Chondrocyte (in vitro differentiated cells): ENCODE measurements at regions not wholly inside any gene's neighbourhood (a gene's known extent, or its start where the extent isn't known, plus 50 kb on each side); places are given as distances from the start of the nearest gene placed in this dataset.

ENCODE experiments used
- DNase-seq: peaks from one replicate; pipeline ENCODE4 v3.0.0; 2021; ENCODE audit warnings: mixed read lengths, low spot score
- H3K27ac Mint-ChIP-seq: one replicate; pipeline ENCODE4 v1.8.0; 2021; ENCODE audit warnings: mild to moderate bottlenecking, moderate library complexity, mixed read lengths; ENCODE audit not compliant: unreplicated experiment
- H3K27me3 Mint-ChIP-seq: 2 replicates; pipeline ENCODE4 v1.8.0; 2021; ENCODE audit warnings: low read depth, mixed read lengths
- H3K36me3 Mint-ChIP-seq: 2 replicates; pipeline ENCODE4 v1.8.0; 2021; ENCODE audit warnings: low read depth, mixed read lengths
- H3K4me1 Mint-ChIP-seq: 2 replicates; pipeline ENCODE4 v1.8.0; 2021; ENCODE audit warnings: low read depth, mild to moderate bottlenecking, mixed read lengths
- H3K4me3 Mint-ChIP-seq: one replicate; pipeline ENCODE4 v1.8.0; 2021; ENCODE audit warnings: mild to moderate bottlenecking, moderate library complexity, mixed read lengths; ENCODE audit not compliant: unreplicated experiment
- H3K9me3 Mint-ChIP-seq: 2 replicates; pipeline ENCODE4 v1.8.0; 2021; ENCODE audit warnings: low read depth, mixed read lengths
- TF ChIP-seq, protein P1 (sequence below): fragments of 200-600 bp; sonication (generic); IDR thresholded peaks from 2 replicates; pipeline ENCODE4 v1.5.0; 2021; ENCODE audit warnings: antibody characterized with exemption, mild to moderate bottlenecking, moderate library complexity

DNA sequence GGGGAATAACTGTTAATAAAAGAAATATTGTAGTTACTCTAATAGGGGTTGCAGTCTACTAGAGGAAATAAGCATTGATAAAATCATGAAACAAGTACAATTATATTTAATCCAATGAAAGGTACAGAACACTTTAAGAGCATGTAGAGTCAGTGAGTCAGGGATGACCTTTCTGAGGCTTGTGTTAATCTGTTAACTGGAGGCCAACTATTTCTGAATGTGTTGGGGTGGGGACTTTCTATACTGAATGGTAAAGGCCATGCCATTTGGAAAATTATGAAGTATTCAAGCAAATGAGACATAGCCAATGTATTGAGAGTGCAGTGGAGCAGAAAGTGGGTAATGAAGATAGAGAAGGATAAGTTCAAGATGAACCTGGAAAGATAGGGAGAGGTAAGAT, 646.2 kb downstream of the ADGRL2 start:
- H3K9me3 Mint-ChIP-seq, result peaks cover 7% of the 10 kb centered on the region
- H3K4me3 Mint-ChIP-seq, result no peak overlapping the region
- no peak for DNase-seq
- TF ChIP-seq, protein P1, sequence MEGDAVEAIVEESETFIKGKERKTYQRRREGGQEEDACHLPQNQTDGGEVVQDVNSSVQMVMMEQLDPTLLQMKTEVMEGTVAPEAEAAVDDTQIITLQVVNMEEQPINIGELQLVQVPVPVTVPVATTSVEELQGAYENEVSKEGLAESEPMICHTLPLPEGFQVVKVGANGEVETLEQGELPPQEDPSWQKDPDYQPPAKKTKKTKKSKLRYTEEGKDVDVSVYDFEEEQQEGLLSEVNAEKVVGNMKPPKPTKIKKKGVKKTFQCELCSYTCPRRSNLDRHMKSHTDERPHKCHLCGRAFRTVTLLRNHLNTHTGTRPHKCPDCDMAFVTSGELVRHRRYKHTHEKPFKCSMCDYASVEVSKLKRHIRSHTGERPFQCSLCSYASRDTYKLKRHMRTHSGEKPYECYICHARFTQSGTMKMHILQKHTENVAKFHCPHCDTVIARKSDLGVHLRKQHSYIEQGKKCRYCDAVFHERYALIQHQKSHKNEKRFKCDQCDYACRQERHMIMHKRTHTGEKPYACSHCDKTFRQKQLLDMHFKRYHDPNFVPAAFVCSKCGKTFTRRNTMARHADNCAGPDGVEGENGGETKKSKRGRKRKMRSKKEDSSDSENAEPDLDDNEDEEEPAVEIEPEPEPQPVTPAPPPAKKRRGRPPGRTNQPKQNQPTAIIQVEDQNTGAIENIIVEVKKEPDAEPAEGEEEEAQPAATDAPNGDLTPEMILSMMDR, result no peak
- H3K27ac Mint-ChIP-seq, result no peak overlapping the region
- no peaks in the 10 kb centered on the region for H3K4me1 Mint-ChIP-seq
- H3K36me3 Mint-ChIP-seq, result peaks cover 2% of the 10 kb centered on the region
- no peaks in the 10 kb centered on the region for H3K27me3 Mint-ChIP-seq

DNA sequence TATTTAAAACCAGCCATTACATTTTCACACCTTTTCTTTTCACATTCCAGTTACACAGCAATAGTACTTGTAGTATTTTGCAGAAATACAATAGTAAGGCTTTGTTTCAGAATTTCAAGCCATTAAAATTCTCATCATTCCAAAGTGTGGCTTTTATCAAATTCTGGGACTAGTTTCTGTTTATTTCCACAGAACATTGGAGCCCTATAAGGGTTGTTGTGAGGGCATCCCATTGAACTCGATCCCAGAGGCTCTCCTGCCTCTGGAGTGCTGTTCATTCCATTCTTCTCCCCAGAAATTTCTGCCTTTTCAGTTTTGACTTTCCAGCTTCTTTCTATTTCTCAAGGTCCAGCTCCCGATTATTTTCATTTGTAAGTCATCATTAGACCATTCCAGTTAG, 645.5 kb downstream of the ADGRL2 start:
- Mint-ChIP-seq H3K4me3 (no peak overlapping the region), H3K36me3 (no peaks in the 10 kb centered on the region), H3K9me3 (no peaks in the 10 kb centered on the region), H3K27ac (no peak overlapping the region), H3K27me3 (no peaks in the 10 kb centered on the region), H3K4me1 (no peaks in the 10 kb centered on the region)
- TF ChIP-seq, protein P1, result no peak
- no peak for DNase-seq

DNA sequence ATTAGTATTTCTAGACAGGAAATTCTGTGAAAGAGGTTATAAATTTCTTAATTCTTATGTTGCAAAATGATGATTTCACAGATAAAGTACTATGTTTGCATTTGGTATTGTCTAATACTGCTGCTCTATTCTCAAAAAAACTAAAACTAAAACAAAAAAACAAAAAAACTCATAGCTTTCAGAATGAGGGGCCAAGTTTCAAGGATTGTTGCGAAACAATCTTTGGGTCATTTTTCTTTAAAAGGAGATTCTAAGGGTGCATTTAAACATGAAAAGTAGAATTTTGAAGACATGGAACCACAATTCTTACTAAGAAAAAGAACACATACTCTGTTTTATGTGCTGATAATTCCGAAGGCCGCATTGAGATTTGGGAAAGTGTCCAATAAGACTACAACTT, 645.1 kb downstream of the ADGRL2 start:
- no peak for DNase-seq
- Mint-ChIP-seq H3K9me3 (no peaks in the 10 kb centered on the region), H3K4me1 (no peaks in the 10 kb centered on the region), H3K36me3 (no peaks in the 10 kb centered on the region), H3K4me3 (no peak overlapping the region), H3K27me3 (no peaks in the 10 kb centered on the region), H3K27ac (no peak overlapping the region)
- TF ChIP-seq, protein P1, result no peak

DNA sequence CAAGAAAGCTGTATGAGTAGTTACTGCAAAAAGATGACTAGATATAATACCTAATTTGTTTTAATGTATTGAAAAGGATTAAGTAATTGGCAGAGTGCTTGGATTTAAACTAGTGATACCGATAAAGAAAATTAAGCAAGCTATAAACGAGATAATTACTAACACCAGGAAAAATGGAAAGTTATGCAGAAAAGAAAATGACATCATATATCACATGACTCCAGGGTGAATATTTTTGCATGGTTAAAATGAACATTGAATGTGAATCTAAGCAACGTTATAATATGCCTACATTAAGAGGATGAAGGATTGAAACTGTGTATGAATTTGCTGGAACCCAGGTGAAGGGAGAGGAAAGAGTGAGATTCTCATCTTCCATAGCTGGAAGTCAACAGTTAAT, 644.4 kb downstream of the ADGRL2 start:
- Mint-ChIP-seq H3K27me3 (no peaks in the 10 kb centered on the region), H3K36me3 (no peaks in the 10 kb centered on the region), H3K9me3 (no peaks in the 10 kb centered on the region), H3K27ac (no peak overlapping the region), H3K4me1 (no peaks in the 10 kb centered on the region), H3K4me3 (no peak overlapping the region)
- DNase-seq, result no peak
- TF ChIP-seq, protein P1, result no peak

DNA sequence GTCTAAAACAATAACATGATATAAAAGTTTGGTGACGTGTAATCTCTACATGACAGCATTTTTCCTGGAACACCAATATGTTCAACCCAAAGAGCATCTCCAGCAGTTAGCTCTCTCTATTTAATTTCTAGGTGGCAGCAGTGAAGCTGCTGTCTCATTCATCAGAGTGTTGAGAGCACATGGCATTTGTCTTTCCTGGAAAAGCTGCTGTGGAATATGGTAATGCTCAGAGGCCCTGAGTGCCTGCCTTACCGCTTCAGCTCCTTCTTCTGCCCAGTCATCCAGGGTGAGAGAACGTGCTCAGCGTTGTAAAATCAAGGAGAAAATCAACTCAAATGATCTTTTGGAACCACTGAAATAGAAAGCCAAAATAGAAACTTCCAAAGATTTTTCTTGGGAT, 640.7 kb downstream of the ADGRL2 start:
- Mint-ChIP-seq H3K27ac (no peak overlapping the region), H3K4me3 (no peak overlapping the region), H3K4me1 (no peaks in the 10 kb centered on the region), H3K9me3 (no peaks in the 10 kb centered on the region), H3K36me3 (no peaks in the 10 kb centered on the region), H3K27me3 (no peaks in the 10 kb centered on the region)
- DNase-seq, result no peak
- TF ChIP-seq, protein P1, result no peak
